Stimulated activated CD8-positive, alpha-beta memory T cell treated with anti-CD3 and anti-CD28 coated beads, Interleukin-15, amount 100 ng/mL, for 48 hours (primary cell): ENCODE measurements at regions not wholly inside any gene's neighbourhood (a gene's known extent, or its start where the extent isn't known, plus 50 kb on each side); places are given as distances from the start of the nearest gene placed in this dataset.
"Not testable (repeated sequence)": the region's sequence is repeated elsewhere in the genome, so short reads cannot be mapped to it uniquely, and the experiment has no call there.

ENCODE experiments used
- DNase-seq, 2 donors: peaks; one replicate each; pipeline ENCODE4 v3.0.0-alpha.2; 2020; ENCODE audit warnings: low read depth in 2 of 2

GRCh38 chr12:131571827-131572226 is 139.1 kb upstream of the SFSWAP start:
- no peak for DNase-seq

DNA sequence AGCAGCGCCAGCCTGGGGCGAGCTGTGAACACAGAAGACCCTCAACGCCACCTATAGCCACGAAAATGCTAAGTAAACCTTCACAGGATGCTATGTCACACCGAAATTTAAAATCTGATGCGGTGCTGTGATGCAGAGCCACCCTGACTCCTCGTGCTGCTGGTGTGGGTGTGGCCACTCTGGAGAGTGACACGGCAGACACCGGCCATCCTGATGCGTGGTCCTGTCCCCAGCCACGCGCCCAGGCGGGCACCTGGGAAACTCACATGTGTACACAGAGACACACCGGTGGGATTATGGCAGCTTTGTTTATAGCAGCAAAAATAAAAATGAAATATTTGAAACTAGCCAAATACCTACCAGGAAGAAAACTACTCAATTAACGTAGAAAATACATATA is 138.3 kb upstream of the SFSWAP start:
- no peak for DNase-seq

DNA sequence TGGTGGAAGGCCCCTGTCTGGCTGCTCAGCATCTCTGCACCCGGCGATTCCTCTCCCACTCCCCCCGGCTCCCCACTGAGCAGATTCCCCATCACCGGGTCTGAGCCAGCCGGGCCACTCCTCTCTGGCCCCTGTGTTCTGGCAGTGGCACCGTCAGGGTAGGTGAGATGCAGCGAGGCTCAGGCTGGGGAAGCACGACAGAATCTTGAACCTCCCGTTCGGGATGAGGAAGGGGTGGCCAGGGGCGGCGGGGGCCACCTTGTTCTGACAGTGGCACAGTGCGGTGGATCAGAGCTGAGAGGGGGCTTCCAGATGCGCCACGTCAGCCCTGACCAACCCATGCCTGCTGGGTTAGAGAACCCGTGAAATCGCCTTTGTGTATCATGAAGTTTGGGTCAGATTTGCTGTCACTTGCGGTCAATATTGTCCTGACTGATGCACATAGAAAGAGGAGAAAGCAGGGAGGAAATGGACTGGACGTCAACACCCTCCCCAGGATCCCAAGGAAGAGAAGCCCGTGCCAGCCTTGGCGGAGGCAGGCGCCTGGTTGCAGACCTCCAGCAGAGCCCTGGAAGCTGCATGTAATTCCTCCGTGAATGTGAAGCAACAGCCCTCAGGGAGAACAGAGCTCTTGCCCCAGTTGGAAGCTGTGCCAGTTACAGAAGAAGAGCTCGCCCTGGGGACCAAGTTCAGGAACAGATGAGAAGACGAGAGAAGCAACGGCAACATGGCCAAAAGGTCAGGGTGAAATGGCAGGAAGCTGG is 137.1 kb upstream of the SFSWAP start:
- no peak for DNase-seq

GRCh38 chr12:131574395-131574771 is 136.5 kb upstream of the SFSWAP start:
- DNase-seq, result no peak

DNA sequence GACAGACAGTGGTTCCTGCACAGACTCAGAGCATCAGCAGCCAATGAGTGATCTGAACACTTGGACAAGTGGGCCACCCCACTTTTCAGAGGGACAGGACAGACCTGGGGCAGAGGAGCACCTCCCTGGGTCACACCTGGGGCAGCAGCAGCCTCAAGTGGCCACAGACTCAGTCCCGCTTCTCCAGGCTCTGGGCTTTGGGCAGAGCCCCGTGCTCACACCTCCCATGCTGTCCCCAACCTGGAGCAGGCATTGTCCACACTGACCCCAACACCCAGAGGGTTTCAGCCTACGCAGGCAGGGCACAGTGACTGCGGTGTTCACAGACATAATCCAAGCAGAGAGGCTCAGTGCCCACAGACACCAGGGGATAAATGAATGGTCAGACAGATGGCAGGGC is 135.5 kb upstream of the SFSWAP start:
- no peak for DNase-seq

DNA sequence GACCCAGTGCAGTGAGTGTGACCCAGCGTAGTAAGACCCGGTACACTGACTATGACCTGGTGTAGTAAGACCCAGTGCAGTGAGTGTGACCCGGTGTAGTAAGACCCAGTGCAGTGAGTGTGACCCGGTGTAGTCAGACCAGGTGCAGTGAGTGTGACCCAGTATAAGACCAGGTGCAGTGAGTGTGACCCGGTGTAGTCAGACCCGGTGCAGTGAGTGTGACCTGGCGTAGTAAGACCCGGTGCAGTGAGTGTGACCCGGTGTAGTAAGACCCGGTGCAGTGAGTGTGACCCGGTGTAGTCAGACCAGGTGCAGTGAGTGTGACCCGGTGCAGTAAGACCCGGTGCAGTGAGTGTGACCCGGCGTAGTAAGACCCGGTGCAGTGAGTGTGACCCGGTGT is 134.2 kb upstream of the SFSWAP start:
- not testable (repeated sequence) for DNase-seq

GRCh38 chr12:131577766-131578165 is 133.1 kb upstream of the SFSWAP start:
- no peak for DNase-seq

GRCh38 chr12:131578828-131579470 is 131.9 kb upstream of the SFSWAP start:
- no peak for DNase-seq

DNA sequence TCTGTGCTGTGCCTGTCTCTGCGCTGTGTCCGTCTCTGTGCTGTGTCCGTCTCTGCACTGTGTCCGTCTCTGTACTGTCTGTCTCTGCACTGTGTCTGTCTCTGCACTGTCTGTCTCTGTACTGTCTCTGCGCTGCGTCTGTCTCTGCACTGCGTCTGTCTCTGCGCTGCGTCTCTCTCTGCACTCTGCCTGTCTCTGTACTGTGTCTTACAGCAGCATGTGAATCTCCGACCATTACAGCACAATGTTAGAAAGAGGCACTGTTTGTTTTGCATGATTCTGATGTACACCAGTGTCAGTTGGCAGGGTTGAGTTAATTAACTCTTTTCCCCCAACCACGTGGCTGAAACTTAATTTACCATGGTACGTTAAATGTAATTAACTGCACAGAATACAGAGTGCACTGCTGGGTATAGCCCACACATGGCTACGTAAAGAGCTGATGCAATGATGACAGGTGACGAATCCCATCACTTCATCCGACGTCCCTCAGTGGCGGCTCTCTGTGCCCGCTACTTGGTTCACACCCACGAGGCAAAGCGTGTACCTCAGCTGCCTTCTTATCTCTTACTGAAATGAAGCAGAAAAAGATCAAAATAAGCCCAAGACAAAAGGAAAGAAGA is 127.7 kb upstream of the SFSWAP start:
- no peak for DNase-seq

- no peak for DNase-seq
Observed at GRCh38 chr12:131586269-131586668, 124.6 kb upstream of the SFSWAP start.

DNA sequence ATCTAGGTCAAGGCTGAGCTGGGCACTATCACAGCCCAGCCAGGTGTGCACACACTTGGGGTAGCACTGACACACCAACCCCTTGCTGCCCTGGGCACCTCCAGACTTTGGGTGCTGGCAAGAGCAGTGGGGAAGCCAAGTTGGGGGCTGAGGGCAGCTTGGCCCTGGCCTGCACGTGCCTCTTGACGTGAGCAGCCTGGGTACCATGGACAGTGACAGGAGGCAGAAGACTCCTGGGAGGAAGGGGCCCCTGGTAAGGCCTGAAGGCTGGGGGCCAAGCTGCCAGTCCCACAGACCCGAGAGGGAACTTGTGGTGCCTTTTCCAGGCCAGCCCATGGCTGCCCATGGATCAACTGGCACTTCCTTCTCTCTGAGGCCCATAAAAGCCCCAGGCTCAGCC is 124.1 kb upstream of the SFSWAP start:
- no peak for DNase-seq

GRCh38 chr12:131587565-131587964 is 123.3 kb upstream of the SFSWAP start:
- DNase-seq, result no peak

DNA sequence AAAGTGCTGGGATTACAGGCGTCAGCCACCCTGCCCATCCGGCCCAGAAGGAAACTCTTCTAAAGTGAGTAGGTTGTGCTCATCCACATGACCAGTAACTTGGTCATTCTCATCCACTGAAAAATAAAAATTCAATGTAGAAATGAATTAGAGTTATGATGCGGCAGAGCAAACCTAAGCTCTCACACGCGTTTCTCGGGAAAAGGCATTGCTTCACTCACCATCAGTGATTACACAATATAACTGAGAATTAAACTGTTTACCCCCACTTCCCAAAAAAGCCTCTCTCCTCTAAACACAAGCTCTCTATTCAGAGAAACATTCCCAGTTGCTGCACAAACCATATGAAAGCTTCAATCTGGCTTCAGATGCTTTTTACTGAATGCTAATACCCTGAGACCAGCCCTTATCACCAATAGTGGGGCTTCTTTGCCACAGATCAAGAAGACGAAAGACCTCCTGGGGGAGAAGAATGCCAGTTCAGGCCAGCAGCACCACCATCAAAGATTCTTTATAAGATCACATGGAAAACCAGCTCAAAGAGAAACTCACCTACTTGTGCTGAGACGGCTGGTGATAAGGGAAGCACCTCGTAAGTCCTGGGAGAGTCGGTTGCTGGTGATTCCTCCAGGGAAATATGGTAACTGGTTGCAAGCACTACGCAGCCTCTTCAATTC is 121.5 kb upstream of the SFSWAP start:
- DNase-seq, result no peak

- no peak for DNase-seq
Observed at GRCh38 chr12:131589966-131590365, 120.9 kb upstream of the SFSWAP start.

DNA sequence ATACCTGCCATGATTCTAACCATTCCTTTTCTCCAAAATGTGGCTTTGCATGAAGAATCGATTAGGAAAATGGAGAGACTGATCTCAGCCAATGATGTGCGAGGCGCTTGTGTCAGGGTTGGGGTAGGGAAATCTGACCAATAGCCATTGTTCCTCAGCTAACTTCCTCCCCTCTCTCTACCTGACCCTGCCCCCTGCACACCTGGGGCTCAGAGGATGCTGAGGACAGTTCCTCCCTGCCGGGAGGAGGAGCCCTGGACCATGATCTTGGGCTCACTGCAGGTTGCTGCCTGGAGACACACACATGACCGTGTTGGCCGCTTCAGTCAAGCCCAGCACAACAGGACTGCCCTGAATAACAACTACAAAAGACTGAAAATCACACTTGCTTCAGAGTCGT is 119.8 kb upstream of the SFSWAP start:
- DNase-seq, result no peak

- DNase-seq, result no peak
Observed at GRCh38 chr12:131591714-131592709, 118.9 kb upstream of the SFSWAP start.

DNA sequence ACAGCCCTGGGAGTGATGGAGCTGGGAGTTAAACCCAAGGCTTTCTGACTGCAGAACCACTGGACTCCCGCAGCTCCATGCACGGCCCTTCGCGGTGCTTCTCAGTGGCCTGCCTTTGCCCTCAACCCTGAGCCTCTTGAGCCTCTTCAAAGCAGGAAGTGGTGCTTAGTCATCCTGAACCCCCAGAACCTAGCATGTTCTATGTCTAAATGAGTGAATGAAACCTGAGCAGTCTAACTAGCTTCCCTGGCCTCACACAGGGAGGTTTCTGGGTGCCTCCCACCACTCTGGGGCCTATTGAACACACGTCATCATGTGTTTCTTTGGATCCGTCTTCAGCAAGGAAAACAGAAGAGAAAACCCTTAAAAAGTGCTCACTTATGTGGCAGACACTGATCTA is 117.9 kb upstream of the SFSWAP start:
- DNase-seq, result no peak

GRCh38 chr12:131593406-131593805 is 117.5 kb upstream of the SFSWAP start:
- DNase-seq, result no peak

GRCh38 chr12:131596115-131596514 is 114.8 kb upstream of the SFSWAP start:
- no peak for DNase-seq

GRCh38 chr12:131597333-131597732 is 113.6 kb upstream of the SFSWAP start:
- DNase-seq, result no peak

DNA sequence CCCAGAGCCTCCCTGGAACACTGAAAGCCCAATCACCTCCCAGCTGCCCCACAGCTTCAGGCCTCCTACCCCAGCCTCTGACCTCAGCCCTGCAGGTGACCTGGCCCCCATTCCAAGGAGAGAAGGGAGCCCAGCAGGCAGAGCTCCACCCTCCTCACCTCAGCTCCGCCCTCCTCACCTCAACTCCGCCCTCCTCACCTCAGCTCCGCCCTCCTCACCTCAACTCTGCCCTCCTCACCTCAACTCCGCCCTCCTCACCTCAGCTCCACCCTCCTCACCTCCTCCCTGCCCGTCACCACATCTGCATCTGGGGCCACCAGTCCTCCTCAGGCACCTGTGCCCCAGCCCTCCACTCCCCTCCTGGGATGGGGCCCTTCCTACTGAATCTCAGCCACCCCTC is 112.2 kb upstream of the SFSWAP start:
- no peak for DNase-seq
